ENCODE measurements at regions not wholly inside any gene's neighbourhood (a gene's known extent, or its start where the extent isn't known, plus 50 kb on each side); places are given as distances from the start of the nearest gene placed in this dataset.

DNA sequence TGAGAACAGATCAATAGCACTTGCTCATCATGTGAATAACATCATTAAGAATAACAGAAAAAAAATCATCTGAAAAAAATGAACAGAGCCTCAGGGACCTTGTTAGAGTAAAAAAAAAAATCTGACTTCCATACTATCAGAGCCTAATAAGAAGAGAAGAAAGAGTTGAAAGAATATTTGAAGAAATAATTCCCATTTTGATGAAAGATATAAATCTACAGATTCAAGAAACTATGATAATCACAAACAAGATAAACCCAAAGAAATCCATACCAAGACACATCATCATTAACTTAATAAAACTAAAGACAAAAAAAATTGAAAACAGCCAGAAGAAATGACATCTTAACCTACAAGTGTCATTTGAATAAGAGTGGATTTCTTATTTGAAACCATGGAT, 134.4 kb downstream of the BMS1 start:
- TF ChIP-seq POLR2A (IDR thresholded peaks at IDR 0.05; ENCODE audit: low read depth, low read length) (no peak), POLR2AphosphoS5 (IDR thresholded peaks at IDR 0.05; ENCODE audit: low read depth, low read length) (no peak)

Data from GM12892 (cell line).